Lung (tissue), 11 donors: ENCODE measurements at regions not wholly inside any gene's neighbourhood (a gene's known extent, or its start where the extent isn't known, plus 50 kb on each side); places are given as distances from the start of the nearest gene placed in this dataset.
"Not testable (repeated sequence)": the region's sequence is repeated elsewhere in the genome, so short reads cannot be mapped to it uniquely, and the experiment has no call there.

ENCODE experiments used
- ATAC-seq: fragments of 200-7000 bp; cut with Tn5 transposase; one replicate; pipeline ENCODE4 v1.9.1; 2020; ENCODE audit warnings: moderate number of reproducible peaks; ENCODE audit not compliant: insufficient read depth, low FRiP score
- DNase-seq, 3 donors: peaks; one replicate each; pipeline ENCODE4 v3.0.0-alpha.2; 2013 to 2017
- H3K27ac ChIP-seq, 2 donors: one replicate each; pipeline ENCODE4 v1.5.1; 2013; ENCODE audit warnings: mild to moderate bottlenecking in 2 of 2, moderate library complexity in 2 of 2, control low read depth in 1 of 2, inconsistent platforms in 1 of 2, low read depth in 1 of 2, low read length in 1 of 2
- H3K27me3 ChIP-seq, 3 donors: one replicate each; pipeline ENCODE4 v1.5.1; 2013; ENCODE audit warnings: low read length in 2 of 3; ENCODE audit not compliant: control insufficient read depth in 3 of 3, insufficient read depth in 3 of 3
- H3K36me3 ChIP-seq, 4 donors: one replicate each; pipeline ENCODE4 v1.5.1; 2013; ENCODE audit warnings: low read length in 4 of 4, mild to moderate bottlenecking in 1 of 4, moderate library complexity in 1 of 4; ENCODE audit not compliant: control insufficient read depth in 4 of 4, insufficient read depth in 4 of 4
- H3K4me1 ChIP-seq, 5 donors: one replicate each; pipeline ENCODE4 v1.5.1; 2013; ENCODE audit warnings: low read length in 5 of 5, mild to moderate bottlenecking in 2 of 5, moderate library complexity in 1 of 5; ENCODE audit not compliant: control insufficient read depth in 5 of 5, insufficient read depth in 5 of 5
- H3K4me3 ChIP-seq: one replicate; pipeline ENCODE4 v1.5.1; 2013; ENCODE audit warnings: mild to moderate bottlenecking, control low read depth, moderate library complexity
- H3K9ac ChIP-seq, 2 donors: one replicate each; pipeline ENCODE4 v1.5.1; 2013; ENCODE audit warnings: low read length in 2 of 2, control low read depth in 1 of 2; ENCODE audit not compliant: insufficient read depth in 1 of 2
- H3K9me3 ChIP-seq, 4 donors: one replicate each; pipeline ENCODE4 v1.5.1; 2013; ENCODE audit warnings: low read length in 3 of 4, mild to moderate bottlenecking in 1 of 4, moderate library complexity in 1 of 4; ENCODE audit not compliant: control insufficient read depth in 4 of 4, insufficient read depth in 3 of 4
- CTCF ChIP-seq: IDR thresholded peaks from 2 replicates; pipeline ENCODE4 v1.5.1; 2012; ENCODE audit warnings: mild to moderate bottlenecking; ENCODE audit errors: control extremely low read depth, extremely low read depth
- WGBS, 2 donors: extraction: QIAGEN DNeasy Blood & Tissue Kit; methylation state at CpG; one replicate each; pipeline ENCODE4 v1.1.7; 2013; 5-methylcytosine and 5-hydroxymethylcytosine counted together
- donor health status: control.
- donor health status: control.
- donor health status: Bipolar disorder and iron deficiency.
- donor health status: healthy.
- donor health status: DM: yes; HTN: yes; CAD: no.

- H3K9me3 ChIP-seq, result peaks cover 0 to 2% (median 0%) of the 10 kb centered on the region in 4 donors
- WGBS, 2 donors, result 82 to 90% methylated on average over 3 of the region's 3 CpGs
- H3K36me3 ChIP-seq, result no peaks in the 10 kb centered on the region
- no peak for DNase-seq
- ATAC-seq, result no peak
- TF ChIP-seq CTCF, result no peak
- H3K9ac ChIP-seq, result no peak overlapping the region
- H3K27ac ChIP-seq, result no peak overlapping the region
- H3K4me1 ChIP-seq, result no peaks in the 10 kb centered on the region
- no peaks in the 10 kb centered on the region for H3K27me3 ChIP-seq
- H3K4me3 ChIP-seq, result no peak overlapping the region
Measured at GRCh38 chr13:69035771-69036170, 1071.9 kb upstream of the ATXN8OS start.

GRCh38 chr13:69028936-69029335 is 1078.7 kb upstream of the ATXN8OS start:
- DNase-seq, result no peak
- Histone ChIP-seq H3K9me3 (no peaks in the 10 kb centered on the region), H3K27ac (no peak overlapping the region), H3K27me3 (no peaks in the 10 kb centered on the region), H3K36me3 (no peaks in the 10 kb centered on the region), H3K4me3 (no peak overlapping the region), H3K4me1 (no peaks in the 10 kb centered on the region), H3K9ac (no peak overlapping the region)
- no peak for ATAC-seq
- TF ChIP-seq CTCF, result no peak

- no peak for DNase-seq
- H3K36me3 ChIP-seq, result no peaks in the 10 kb centered on the region
- H3K4me3 ChIP-seq, result no peak overlapping the region
- H3K4me1 ChIP-seq, result no peaks in the 10 kb centered on the region
- no peaks in the 10 kb centered on the region for H3K9me3 ChIP-seq
- H3K27ac ChIP-seq, result no peak overlapping the region
- H3K27me3 ChIP-seq, result no peaks in the 10 kb centered on the region
- TF ChIP-seq CTCF, result no peak
- no peak overlapping the region for H3K9ac ChIP-seq
- ATAC-seq, result no peak
Measured at GRCh38 chr13:69020120-69020519, 1087.5 kb upstream of the ATXN8OS start.

GRCh38 chr13:69018173-69018572 is 1089.5 kb upstream of the ATXN8OS start:
- H3K9me3 ChIP-seq, H3K27ac ChIP-seq, H3K36me3 ChIP-seq, H3K4me1 ChIP-seq, ATAC-seq, H3K9ac ChIP-seq, H3K4me3 ChIP-seq, DNase-seq, H3K27me3 ChIP-seq: not testable (repeated sequence)
- WGBS, 2 donors, result 73% methylated on average over 9 of the region's 9 CpGs
